DMS53 (cell line): ENCODE measurements at regions not wholly inside any gene's neighbourhood (a gene's known extent, or its start where the extent isn't known, plus 50 kb on each side); places are given as distances from the start of the nearest gene placed in this dataset.

Source experiments
- DNase-seq: peaks from one replicate; lab custom pipeline; 2025; lab: John Stamatoyannopoulos, UW

DNA sequence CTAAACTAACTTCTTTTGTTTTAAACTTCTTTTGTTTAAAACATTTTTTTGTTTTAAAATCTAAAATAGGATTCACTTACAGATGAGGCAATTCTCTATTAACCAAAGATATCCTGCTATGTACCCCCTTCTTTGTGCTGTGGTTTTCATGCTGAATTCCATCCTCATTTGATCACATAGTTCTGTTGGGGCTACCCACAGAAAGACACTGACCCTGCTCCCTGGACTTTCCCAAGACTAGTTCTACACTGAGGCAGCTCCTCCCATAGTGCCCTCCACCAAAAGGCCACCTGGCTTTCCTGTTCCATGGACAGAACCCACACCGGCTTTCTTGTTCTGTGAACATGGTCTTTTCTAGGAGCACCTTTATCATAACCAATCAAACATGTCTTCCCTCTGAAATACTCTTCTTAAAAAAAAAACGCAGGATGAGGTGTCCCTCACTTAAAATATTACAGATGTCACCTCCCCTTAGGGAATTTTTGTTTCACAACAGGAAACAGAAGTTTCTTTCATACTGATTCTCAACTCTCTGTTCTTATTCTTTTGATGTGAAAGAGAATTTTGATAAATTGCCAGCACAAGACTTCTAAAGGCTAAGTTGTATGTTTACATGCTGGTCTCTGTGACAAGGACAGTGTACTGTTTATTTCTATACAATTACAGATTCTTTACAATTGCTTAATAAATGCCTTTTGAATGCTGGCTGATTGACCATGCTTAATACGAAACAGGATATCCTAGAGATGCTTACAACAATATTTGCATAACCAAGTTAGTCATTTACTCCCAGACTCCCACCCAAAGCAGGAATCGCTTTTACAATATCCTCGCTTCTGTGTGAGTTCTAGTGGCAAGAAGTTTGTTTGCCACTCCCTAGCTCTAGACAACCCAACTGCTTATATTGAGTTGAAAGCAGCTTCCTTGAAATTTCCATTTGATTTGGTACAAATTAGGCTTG, 300.4 kb downstream of the DTWD2 start:
- no peak for DNase-seq

- no peak for DNase-seq
Measured at GRCh38 chr5:118687100-118687499, 301.2 kb downstream of the DTWD2 start.

DNA sequence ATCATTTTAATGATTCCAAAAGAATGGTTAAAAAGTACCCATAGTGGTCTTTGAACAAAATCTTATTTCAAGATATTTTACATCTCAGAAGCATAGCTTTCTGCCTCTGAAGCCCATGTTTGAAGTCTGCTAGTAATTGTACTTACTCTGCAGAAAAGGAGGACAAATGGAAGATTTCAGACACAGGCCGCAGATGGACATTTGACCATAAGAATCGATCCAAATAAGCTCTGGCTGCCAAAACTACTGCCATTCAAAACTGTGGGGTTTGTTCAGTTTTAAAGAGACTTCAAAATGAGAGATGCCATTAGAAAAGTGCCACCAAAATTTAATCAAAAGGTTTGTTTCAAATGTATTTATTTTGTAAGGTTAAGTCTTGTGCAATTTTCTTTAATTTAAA, 306.7 kb downstream of the DTWD2 start:
- no peak for DNase-seq

GRCh38 chr5:118679264-118679940, 308.9 kb downstream of the DTWD2 start:
- DNase-seq: no peak

- DNase-seq: no peak
Measured at GRCh38 chr5:118678746-118679145, 309.6 kb downstream of the DTWD2 start.

GRCh38 chr5:118675247-118675646, 313.1 kb downstream of the DTWD2 start:
- DNase-seq: no peak

DNA sequence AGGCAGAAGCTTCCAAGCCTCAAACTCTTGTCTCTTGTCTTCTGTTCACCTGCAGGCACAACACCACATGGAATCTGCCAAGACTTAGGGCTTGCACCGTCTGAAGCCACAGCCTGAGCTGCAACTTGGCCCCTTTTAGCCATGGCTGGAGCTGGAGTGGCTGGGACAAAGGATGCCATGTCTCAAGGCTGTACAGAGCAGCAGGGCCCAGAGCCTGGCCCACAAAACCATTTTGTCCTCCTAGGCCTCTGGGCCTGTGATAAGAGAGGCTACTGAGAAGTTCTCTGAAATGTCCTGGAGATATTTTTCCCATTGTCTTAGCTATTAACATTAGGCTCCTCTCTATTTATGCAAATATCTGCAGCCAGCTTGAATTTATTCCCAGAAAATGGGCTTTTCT, 330.8 kb downstream of the DTWD2 start:
- peak; percentile 10 for DNase-seq

DNA sequence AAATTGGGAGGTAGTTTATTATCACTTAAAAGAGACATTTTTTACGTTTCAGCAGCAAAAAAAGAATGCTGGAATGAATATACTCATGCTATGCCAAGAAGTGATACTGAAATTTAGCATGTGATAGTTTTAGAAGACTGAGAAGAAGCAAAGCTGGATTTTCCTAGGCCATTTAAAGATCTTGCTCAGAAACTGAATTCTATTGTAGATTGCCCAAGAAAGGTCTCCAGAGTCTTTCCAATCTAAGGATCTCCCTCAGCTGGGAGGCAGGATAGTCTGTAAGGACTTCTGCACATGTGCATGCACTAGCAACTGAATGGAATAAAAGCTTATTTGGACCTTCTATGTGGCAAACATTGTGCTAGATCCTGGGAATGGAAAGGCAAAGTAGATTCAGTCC, 334.5 kb downstream of the DTWD2 start:
- no peak for DNase-seq

GRCh38 chr5:118653183-118653582, 335.2 kb downstream of the DTWD2 start:
- DNase-seq: peak; percentile 8

DNA sequence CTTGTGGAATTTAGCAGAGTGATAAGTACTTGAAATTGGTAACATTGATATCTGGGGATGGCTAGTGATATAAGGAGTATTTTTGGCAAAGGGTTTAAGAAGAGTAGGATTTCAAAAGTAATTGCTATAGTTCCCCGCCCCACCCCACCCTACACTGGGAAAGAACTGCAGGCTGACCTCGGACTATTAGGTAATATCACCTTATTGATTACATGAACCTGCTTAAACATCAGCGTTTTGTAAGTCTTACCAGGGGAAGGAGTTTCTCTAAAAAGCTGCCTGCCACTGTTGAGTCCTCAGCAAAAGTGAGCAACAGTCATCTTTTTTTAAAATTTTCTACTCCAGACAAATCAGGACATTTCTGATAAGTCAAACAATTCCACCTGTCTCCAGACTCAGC, 337.3 kb downstream of the DTWD2 start:
- no peak for DNase-seq

- DNase-seq: no peak
Measured at GRCh38 chr5:118647587-118647986, 340.8 kb downstream of the DTWD2 start.

DNA sequence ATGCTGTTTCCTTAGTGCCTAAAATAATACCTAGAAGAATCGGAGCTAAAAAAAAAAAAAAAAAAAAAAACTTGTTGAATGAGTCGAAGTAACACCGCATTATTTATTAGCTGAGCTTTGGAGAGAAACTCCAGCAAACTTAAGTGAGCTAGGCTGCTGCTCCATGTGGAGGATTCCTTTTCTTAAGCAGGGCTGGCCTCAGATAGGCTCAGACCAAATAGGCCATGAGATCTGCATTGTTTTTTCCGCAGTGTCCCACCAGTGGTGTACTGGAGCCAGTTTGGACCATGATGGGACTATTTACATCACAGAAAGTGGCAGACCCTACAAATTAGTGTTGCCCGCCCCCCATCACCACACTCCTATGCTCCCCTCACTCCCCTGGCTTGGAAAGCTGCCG, 341.4 kb downstream of the DTWD2 start:
- no peak for DNase-seq

DNA sequence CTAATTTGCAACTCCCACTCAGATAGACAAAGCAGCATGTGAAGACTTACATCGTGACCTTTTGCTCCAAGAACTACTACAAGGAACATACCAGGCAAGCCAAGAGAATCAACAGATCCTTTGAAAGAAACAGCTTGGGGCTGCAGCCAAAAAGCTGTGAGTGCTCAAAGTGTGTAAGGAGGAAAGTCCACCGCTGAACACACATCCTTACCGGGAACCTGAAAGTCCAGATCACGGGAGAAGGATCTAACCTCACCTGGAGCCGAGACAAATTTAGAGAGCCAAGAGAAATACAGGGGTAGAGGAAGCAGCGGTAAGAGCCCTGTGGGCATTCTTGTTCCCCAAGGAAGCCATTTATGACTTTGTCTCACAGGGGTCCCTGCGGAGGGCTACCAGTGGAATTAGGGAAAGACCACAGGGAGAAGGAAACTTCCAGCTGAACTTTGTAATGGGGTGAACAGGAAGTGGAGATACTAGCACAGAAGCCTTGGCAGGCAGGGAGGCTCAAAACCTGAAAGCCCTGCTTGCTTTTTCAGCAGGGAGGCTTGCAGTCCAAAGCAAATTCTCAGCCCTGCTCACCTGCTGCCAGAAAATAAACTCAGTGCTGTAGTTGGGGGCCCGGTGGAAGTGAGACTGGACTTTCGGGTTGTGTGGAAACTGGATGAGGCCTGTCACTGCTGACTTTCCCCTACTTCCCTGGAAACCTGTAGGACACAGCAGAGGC, 350.2 kb downstream of the DTWD2 start:
- DNase-seq: no peak

DNA sequence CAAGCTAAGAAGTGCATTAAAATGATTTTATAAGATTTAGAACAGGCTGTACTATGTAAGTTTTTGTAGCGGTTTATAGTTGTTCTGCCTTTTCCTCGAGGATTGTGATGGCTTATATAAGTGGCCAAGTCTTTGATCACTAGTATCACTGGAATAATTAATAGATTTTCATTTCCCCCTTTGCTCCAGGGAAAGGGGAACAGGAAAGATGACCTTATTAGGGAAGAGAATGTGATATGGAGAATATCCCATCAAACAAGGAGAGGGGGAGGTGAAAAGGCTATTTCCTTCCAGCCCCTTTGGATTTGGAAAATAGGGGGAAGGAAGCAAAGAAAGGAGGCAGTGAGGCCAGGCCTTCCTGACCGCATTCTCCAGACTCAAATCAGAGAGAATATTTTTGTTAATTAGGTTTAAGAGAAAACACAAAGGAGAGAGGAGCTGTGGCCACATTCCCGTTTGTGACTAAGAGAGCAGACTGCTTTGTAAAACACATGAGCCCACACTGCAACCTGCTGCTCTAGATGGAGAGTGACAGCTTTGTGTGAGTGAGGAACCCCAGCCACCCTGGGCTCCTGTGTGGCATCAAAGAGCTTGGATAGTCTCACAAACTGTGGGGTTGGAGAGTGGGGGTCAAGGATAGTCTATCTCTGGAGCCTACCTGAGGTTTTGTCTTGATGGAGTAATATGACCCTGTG, 359.5 kb downstream of the DTWD2 start:
- no peak for DNase-seq

DNA sequence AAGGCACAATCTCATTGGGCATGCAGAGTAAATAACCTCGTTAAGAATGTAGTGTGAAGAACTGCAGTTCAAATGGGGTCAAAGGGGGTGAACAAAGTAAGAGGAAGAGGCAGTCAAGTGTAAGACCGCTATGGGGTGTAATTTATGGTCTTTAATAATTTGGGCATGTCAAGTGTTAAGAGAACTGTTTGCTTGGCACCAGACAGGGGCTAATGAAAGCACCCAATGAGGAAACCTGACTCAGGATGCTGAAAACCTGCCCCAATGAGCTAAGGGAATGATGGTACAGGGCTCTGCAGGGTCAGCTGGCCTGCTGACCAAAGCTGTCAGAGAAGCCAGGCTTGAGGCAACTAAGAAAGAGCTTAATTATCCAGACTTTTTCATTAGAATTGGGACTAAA, 368.1 kb downstream of the DTWD2 start:
- no peak for DNase-seq

- DNase-seq: no peak
Measured at GRCh38 chr5:118619823-118620222, 368.5 kb downstream of the DTWD2 start.

GRCh38 chr5:118616281-118616680, 372.1 kb downstream of the DTWD2 start:
- no peak for DNase-seq

GRCh38 chr5:118614731-118615456, 373.5 kb downstream of the DTWD2 start:
- DNase-seq: no peak

DNA sequence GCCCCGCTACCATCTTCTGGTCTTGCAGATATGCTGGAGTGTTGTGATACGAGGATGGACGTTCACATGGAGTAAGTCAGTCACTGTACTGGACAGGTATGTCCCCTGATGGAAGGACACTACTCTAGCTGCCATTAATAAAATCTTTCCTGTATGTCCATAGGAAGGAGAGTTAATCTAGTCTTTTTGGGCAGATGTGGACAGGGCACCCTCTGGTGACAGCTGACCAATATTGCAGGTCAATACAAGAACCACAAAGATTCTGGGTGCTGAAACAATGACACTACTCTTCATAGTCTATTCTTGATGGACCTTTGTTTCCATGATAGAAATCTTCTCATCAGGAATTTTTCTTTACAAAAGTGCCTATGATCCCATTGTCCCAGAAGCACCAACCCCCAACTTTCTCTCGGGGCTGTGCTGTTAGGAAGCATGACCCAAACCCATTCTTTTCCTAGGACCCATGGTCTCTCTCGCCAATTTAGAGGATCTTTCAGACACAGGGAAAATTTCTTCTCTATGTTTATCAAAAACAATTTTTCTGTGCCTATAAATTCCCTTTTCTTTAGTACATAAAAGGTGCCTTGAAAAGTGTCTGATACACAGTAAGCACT, 376.9 kb downstream of the DTWD2 start:
- peak; percentile 74 for DNase-seq

DNA sequence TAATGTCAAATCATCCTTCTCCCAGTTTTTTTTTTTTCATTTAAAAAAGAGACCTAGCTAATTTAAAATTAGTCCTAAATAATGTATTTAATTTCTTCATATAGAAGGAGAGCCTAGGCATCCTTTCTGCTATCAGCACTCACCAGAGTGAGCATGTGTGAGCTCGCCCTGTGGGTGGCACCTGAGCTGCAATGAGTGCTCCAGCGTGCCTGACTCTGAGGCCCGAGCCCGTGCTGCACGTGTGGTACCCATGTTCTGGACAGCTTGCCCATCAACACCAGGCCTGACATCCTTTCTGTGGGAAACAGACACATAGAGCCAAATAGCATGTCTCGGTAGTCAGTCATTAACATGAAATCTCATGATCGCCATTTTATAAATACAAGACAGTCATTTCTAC, 381.4 kb downstream of the DTWD2 start:
- DNase-seq: no peak

DNA sequence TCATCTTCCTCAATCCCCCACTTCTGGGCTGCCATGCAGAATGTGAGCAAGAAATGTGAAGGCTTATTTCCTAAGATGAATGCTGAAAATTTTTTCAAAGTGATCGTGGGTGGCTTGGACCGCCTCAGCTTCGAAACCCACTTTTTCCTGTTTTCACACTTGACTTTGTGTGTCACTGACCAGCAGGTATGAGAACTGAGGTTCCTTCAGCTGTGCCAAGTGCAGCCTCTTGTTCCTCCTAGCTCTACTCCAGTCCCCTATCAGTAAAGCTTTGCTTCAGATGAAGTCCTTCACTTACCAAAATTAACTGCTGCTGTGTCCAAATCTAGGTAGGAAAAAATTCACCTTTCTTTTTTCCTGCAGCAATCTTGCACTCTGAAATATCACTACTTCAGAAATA, 382.6 kb downstream of the DTWD2 start:
- no peak for DNase-seq
